Stomach smooth muscle (tissue), 2 donors: ENCODE measurements at regions not wholly inside any gene's neighbourhood (a gene's known extent, or its start where the extent isn't known, plus 50 kb on each side); places are given as distances from the start of the nearest gene placed in this dataset.

Experiments used
- H3K27ac ChIP-seq: one replicate; pipeline ENCODE4 v1.7.0; 2013; ENCODE audit warnings: mild to moderate bottlenecking, low read length, inconsistent platforms
- H3K27me3 ChIP-seq, 2 donors: one replicate each; pipeline ENCODE4 v1.7.0; 2013; ENCODE audit warnings: low read length in 2 of 2; ENCODE audit not compliant: insufficient read depth in 2 of 2, control insufficient read depth in 1 of 2
- H3K36me3 ChIP-seq, 2 donors: one replicate each; pipeline ENCODE4 v1.7.0; 2013; ENCODE audit warnings: low read length in 2 of 2; ENCODE audit not compliant: control insufficient read depth in 2 of 2, insufficient read depth in 2 of 2
- H3K4me1 ChIP-seq: one replicate; pipeline ENCODE4 v1.7.0; 2013; ENCODE audit warnings: low read length; ENCODE audit not compliant: control insufficient read depth, insufficient read depth
- H3K4me3 ChIP-seq, 2 donors: one replicate each; pipeline ENCODE4 v1.7.0; 2013; ENCODE audit warnings: low read length in 2 of 2
- H3K9ac ChIP-seq, 2 donors: one replicate each; pipeline ENCODE4 v1.7.0; 2013; ENCODE audit warnings: low read length in 2 of 2, mild to moderate bottlenecking in 1 of 2
- H3K9me3 ChIP-seq, 2 donors: one replicate each; pipeline ENCODE4 v1.7.0; 2013; ENCODE audit warnings: low read length in 2 of 2; ENCODE audit not compliant: control insufficient read depth in 2 of 2
- donor health status: healthy.
- donor health status: Pancreatic carcinoma.

- no peak overlapping the region for H3K4me3 ChIP-seq
- H3K9ac ChIP-seq, result no peak overlapping the region
- H3K27ac ChIP-seq, result no peak overlapping the region
- no peaks in the 10 kb centered on the region for H3K36me3 ChIP-seq
- no peaks in the 10 kb centered on the region for H3K9me3 ChIP-seq
- H3K4me1 ChIP-seq, result no peaks in the 10 kb centered on the region
- H3K27me3 ChIP-seq, result peaks cover 3 to 17% of the 10 kb centered on the region in 2 donors
Measured at GRCh38 chr14:94962166-94962575, 192.3 kb upstream of the GSC start.

- Histone ChIP-seq H3K27ac (no peak overlapping the region), H3K36me3 (no peaks in the 10 kb centered on the region), H3K4me3 (no peak overlapping the region), H3K4me1 (no peaks in the 10 kb centered on the region), H3K9me3 (no peaks in the 10 kb centered on the region), H3K27me3 (peaks cover 3 to 17% of the 10 kb centered on the region in 2 donors), H3K9ac (no peak overlapping the region)
Measured at GRCh38 chr14:94961386-94962165, 191.7 kb upstream of the GSC start.

- peaks cover 3 to 17% of the 10 kb centered on the region in 2 donors for H3K27me3 ChIP-seq
- no peak overlapping the region for H3K4me3 ChIP-seq
- no peaks in the 10 kb centered on the region for H3K36me3 ChIP-seq
- no peaks in the 10 kb centered on the region for H3K9me3 ChIP-seq
- no peaks in the 10 kb centered on the region for H3K4me1 ChIP-seq
- H3K27ac ChIP-seq, result no peak overlapping the region
- H3K9ac ChIP-seq, result no peak overlapping the region
Measured at GRCh38 chr14:94960285-94961001, 190.5 kb upstream of the GSC start.

GRCh38 chr14:94953541-94954260, 183.8 kb upstream of the GSC start:
- no peak overlapping the region for H3K27ac ChIP-seq
- H3K9ac ChIP-seq, result no peak overlapping the region
- no peaks in the 10 kb centered on the region for H3K36me3 ChIP-seq
- H3K9me3 ChIP-seq, result no peaks in the 10 kb centered on the region
- H3K4me3 ChIP-seq, result no peak overlapping the region
- H3K4me1 ChIP-seq, result no peaks in the 10 kb centered on the region
- peaks cover 0 to 5% of the 10 kb centered on the region in 2 donors for H3K27me3 ChIP-seq

GRCh38 chr14:94952097-94952496, 182.2 kb upstream of the GSC start:
- H3K4me1 ChIP-seq, result no peaks in the 10 kb centered on the region
- no peak overlapping the region for H3K4me3 ChIP-seq
- H3K9ac ChIP-seq, result no peak overlapping the region
- H3K9me3 ChIP-seq, result no peaks in the 10 kb centered on the region
- H3K36me3 ChIP-seq, result no peaks in the 10 kb centered on the region
- H3K27me3 ChIP-seq, result peaks cover 0 to 5% of the 10 kb centered on the region in 2 donors
- no peak overlapping the region for H3K27ac ChIP-seq

- no peak overlapping the region for H3K9ac ChIP-seq
- no peaks in the 10 kb centered on the region for H3K4me1 ChIP-seq
- no peak overlapping the region for H3K4me3 ChIP-seq
- peaks cover 0 to 3% of the 10 kb centered on the region in 2 donors for H3K27me3 ChIP-seq
- no peaks in the 10 kb centered on the region for H3K36me3 ChIP-seq
- H3K9me3 ChIP-seq, result no peaks in the 10 kb centered on the region
- no peak overlapping the region for H3K27ac ChIP-seq
Measured at GRCh38 chr14:94946244-94946643, 176.3 kb upstream of the GSC start.

- Histone ChIP-seq H3K9ac (no peak overlapping the region), H3K4me1 (no peaks in the 10 kb centered on the region), H3K9me3 (no peaks in the 10 kb centered on the region), H3K4me3 (no peak overlapping the region), H3K27me3 (no peaks in the 10 kb centered on the region), H3K36me3 (no peaks in the 10 kb centered on the region), H3K27ac (no peak overlapping the region)
Measured at GRCh38 chr14:94945615-94946014, 175.7 kb upstream of the GSC start.

- no peaks in the 10 kb centered on the region for H3K9me3 ChIP-seq
- H3K27me3 ChIP-seq, result no peaks in the 10 kb centered on the region
- no peak overlapping the region for H3K4me3 ChIP-seq
- no peaks in the 10 kb centered on the region for H3K36me3 ChIP-seq
- no peaks in the 10 kb centered on the region for H3K4me1 ChIP-seq
- H3K27ac ChIP-seq, result no peak overlapping the region
- no peak overlapping the region for H3K9ac ChIP-seq
Measured at GRCh38 chr14:94944636-94945258, 174.8 kb upstream of the GSC start.

GRCh38 chr14:94942601-94943000, 172.7 kb upstream of the GSC start:
- Histone ChIP-seq H3K4me3 (no peak overlapping the region), H3K9me3 (no peaks in the 10 kb centered on the region)

GRCh38 chr14:94941311-94941710, 171.4 kb upstream of the GSC start:
- H3K4me1 ChIP-seq, result peaks cover 13% of the 10 kb centered on the region
- H3K27me3 ChIP-seq, result no peaks in the 10 kb centered on the region
- H3K36me3 ChIP-seq, result no peaks in the 10 kb centered on the region
- no peak overlapping the region for H3K27ac ChIP-seq
- H3K9me3 ChIP-seq, result no peaks in the 10 kb centered on the region
- H3K4me3 ChIP-seq, result no peak overlapping the region
- no peak overlapping the region for H3K9ac ChIP-seq

More at GRCh38 chr14:94942601-94943000, 172.7 kb upstream of the GSC start:
- Histone ChIP-seq H3K27me3 (no peaks in the 10 kb centered on the region), H3K36me3 (no peaks in the 10 kb centered on the region), H3K4me1 (peaks cover 2% of the 10 kb centered on the region), H3K9ac (no peak overlapping the region), H3K27ac (no peak overlapping the region)
